ENCODE measurements at regions not wholly inside any gene's neighbourhood (a gene's known extent, or its start where the extent isn't known, plus 50 kb on each side); places are given as distances from the start of the nearest gene placed in this dataset.

DNA sequence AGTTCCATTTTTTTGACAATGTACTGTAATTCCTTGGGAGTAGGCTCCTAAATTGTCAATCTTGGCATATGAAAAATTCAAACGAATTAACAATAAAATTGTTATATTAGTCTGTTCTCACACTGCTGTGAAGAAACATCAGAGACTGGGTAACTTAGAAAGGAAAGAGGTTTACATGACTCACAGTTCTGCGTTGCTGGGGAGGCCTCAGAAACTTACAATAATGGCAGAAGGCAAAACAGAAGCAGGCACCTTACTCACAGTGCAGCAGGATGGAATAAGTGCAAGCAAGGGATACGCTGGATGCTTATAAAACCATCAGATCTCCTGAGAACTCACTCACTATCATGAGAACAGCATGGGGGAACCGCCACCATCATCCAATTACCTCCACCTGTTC, 246.4 kb upstream of the TRAM1L1 start:
- TF ChIP-seq, protein P1, sequence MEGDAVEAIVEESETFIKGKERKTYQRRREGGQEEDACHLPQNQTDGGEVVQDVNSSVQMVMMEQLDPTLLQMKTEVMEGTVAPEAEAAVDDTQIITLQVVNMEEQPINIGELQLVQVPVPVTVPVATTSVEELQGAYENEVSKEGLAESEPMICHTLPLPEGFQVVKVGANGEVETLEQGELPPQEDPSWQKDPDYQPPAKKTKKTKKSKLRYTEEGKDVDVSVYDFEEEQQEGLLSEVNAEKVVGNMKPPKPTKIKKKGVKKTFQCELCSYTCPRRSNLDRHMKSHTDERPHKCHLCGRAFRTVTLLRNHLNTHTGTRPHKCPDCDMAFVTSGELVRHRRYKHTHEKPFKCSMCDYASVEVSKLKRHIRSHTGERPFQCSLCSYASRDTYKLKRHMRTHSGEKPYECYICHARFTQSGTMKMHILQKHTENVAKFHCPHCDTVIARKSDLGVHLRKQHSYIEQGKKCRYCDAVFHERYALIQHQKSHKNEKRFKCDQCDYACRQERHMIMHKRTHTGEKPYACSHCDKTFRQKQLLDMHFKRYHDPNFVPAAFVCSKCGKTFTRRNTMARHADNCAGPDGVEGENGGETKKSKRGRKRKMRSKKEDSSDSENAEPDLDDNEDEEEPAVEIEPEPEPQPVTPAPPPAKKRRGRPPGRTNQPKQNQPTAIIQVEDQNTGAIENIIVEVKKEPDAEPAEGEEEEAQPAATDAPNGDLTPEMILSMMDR (IDR thresholded peaks at IDR 0.05): no peak
- no peak for TF ChIP-seq POLR2A (IDR thresholded peaks at IDR 0.05)

Measured in Peyer's patch (tissue), 4 donors.